Subcutaneous abdominal adipose tissue (tissue), 5 donors: ENCODE measurements at regions not wholly inside any gene's neighbourhood (a gene's known extent, or its start where the extent isn't known, plus 50 kb on each side); places are given as distances from the start of the nearest gene placed in this dataset.

Source experiments
- H3K27ac ChIP-seq: one replicate; pipeline ENCODE4 v1.7.0; 2013; ENCODE audit warnings: low read depth, mild to moderate bottlenecking, inconsistent platforms, low read length, moderate library complexity
- H3K27me3 ChIP-seq, 5 donors: one replicate each; pipeline ENCODE4 v1.7.0; 2013; ENCODE audit warnings: low read length in 5 of 5, inconsistent platforms in 1 of 5; ENCODE audit not compliant: control insufficient read depth in 5 of 5, insufficient read depth in 4 of 5
- H3K36me3 ChIP-seq, 5 donors: one replicate each; pipeline ENCODE4 v1.7.0; 2013; ENCODE audit warnings: low read length in 5 of 5; ENCODE audit not compliant: control insufficient read depth in 5 of 5, insufficient read depth in 5 of 5
- H3K4me1 ChIP-seq, 5 donors: one replicate each; pipeline ENCODE4 v1.7.0; 2013; ENCODE audit warnings: low read length in 5 of 5, mild to moderate bottlenecking in 3 of 5, moderate library complexity in 1 of 5; ENCODE audit not compliant: control insufficient read depth in 5 of 5, insufficient read depth in 5 of 5
- H3K4me3 ChIP-seq, 5 donors: one replicate each; pipeline ENCODE4 v1.7.0; 2013; ENCODE audit warnings: low read length in 5 of 5, low read depth in 1 of 5
- H3K9ac ChIP-seq, 5 donors: one replicate each; pipeline ENCODE4 v1.7.0; 2013; ENCODE audit warnings: low read length in 5 of 5, mild to moderate bottlenecking in 4 of 5, moderate library complexity in 3 of 5
- H3K9me3 ChIP-seq, 5 donors: one replicate each; pipeline ENCODE4 v1.7.0; 2013; ENCODE audit warnings: low read length in 5 of 5; ENCODE audit not compliant: control insufficient read depth in 5 of 5
- donor health status: healthy.
- donor health status: healthy.
- donor health status: healthy.
- donor health status: healthy.
- donor health status: healthy.

GRCh38 chr18:29250843-29251242, 1073.9 kb upstream of the CDH2 start:
- Histone ChIP-seq H3K36me3 (no peaks in the 10 kb centered on the region), H3K4me3 (no peak overlapping the region), H3K4me1 (no peaks in the 10 kb centered on the region), H3K27me3 (no peaks in the 10 kb centered on the region), H3K27ac (no peak overlapping the region), H3K9me3 (no peaks in the 10 kb centered on the region), H3K9ac (no peak overlapping the region)

- Histone ChIP-seq H3K27me3 (no peaks in the 10 kb centered on the region), H3K4me3 (no peak overlapping the region), H3K4me1 (no peaks in the 10 kb centered on the region), H3K36me3 (no peaks in the 10 kb centered on the region), H3K27ac (no peak overlapping the region), H3K9me3 (no peaks in the 10 kb centered on the region), H3K9ac (no peak overlapping the region)
Measured at GRCh38 chr18:29250259-29250658, 1073.3 kb upstream of the CDH2 start.

GRCh38 chr18:29248805-29249204, 1071.9 kb upstream of the CDH2 start:
- H3K4me1 ChIP-seq: no peaks in the 10 kb centered on the region
- no peaks in the 10 kb centered on the region for H3K9me3 ChIP-seq
- H3K9ac ChIP-seq: no peak overlapping the region
- H3K36me3 ChIP-seq: no peaks in the 10 kb centered on the region
- H3K4me3 ChIP-seq: no peak overlapping the region
- no peak overlapping the region for H3K27ac ChIP-seq
- no peaks in the 10 kb centered on the region for H3K27me3 ChIP-seq

GRCh38 chr18:29241199-29241598, 1064.3 kb upstream of the CDH2 start:
- Histone ChIP-seq H3K9ac (no peak overlapping the region), H3K4me1 (no peaks in the 10 kb centered on the region), H3K4me3 (no peak overlapping the region), H3K36me3 (no peaks in the 10 kb centered on the region), H3K9me3 (no peaks in the 10 kb centered on the region), H3K27me3 (no peaks in the 10 kb centered on the region), H3K27ac (no peak overlapping the region)

- Histone ChIP-seq H3K27me3 (no peaks in the 10 kb centered on the region), H3K9ac (no peak overlapping the region), H3K4me3 (no peak overlapping the region), H3K4me1 (no peaks in the 10 kb centered on the region), H3K27ac (no peak overlapping the region), H3K9me3 (peaks cover 0 to 9% (median 5%) of the 10 kb centered on the region in 5 donors), H3K36me3 (no peaks in the 10 kb centered on the region)
Measured at GRCh38 chr18:29234751-29235150, 1057.8 kb upstream of the CDH2 start.

- H3K9me3 ChIP-seq: peaks cover 0 to 3% (median 0%) of the 10 kb centered on the region in 5 donors
- no peaks in the 10 kb centered on the region for H3K27me3 ChIP-seq
- H3K9ac ChIP-seq: no peak overlapping the region
- H3K27ac ChIP-seq: no peak overlapping the region
- no peaks in the 10 kb centered on the region for H3K4me1 ChIP-seq
- no peaks in the 10 kb centered on the region for H3K36me3 ChIP-seq
- H3K4me3 ChIP-seq: no peak overlapping the region
Measured at GRCh38 chr18:29226213-29226612, 1049.3 kb upstream of the CDH2 start.

GRCh38 chr18:29225351-29225750, 1048.4 kb upstream of the CDH2 start:
- Histone ChIP-seq H3K9me3 (no peaks in the 10 kb centered on the region), H3K4me1 (no peaks in the 10 kb centered on the region), H3K27me3 (no peaks in the 10 kb centered on the region), H3K9ac (no peak overlapping the region), H3K27ac (no peak overlapping the region), H3K36me3 (no peaks in the 10 kb centered on the region), H3K4me3 (no peak overlapping the region)

- Histone ChIP-seq H3K27ac (no peak overlapping the region), H3K9me3 (no peaks in the 10 kb centered on the region), H3K4me3 (no peak overlapping the region), H3K4me1 (no peaks in the 10 kb centered on the region), H3K9ac (no peak overlapping the region), H3K27me3 (no peaks in the 10 kb centered on the region), H3K36me3 (no peaks in the 10 kb centered on the region)
Measured at GRCh38 chr18:29218091-29218490, 1041.2 kb upstream of the CDH2 start.

- Histone ChIP-seq H3K4me1 (no peaks in the 10 kb centered on the region), H3K9ac (no peak overlapping the region), H3K4me3 (no peak overlapping the region), H3K36me3 (no peaks in the 10 kb centered on the region), H3K27ac (no peak overlapping the region), H3K9me3 (no peaks in the 10 kb centered on the region), H3K27me3 (no peaks in the 10 kb centered on the region)
Measured at GRCh38 chr18:29217124-29217915, 1040.4 kb upstream of the CDH2 start.

GRCh38 chr18:29198834-29199233, 1021.9 kb upstream of the CDH2 start:
- no peak overlapping the region for H3K9ac ChIP-seq
- H3K27me3 ChIP-seq: no peaks in the 10 kb centered on the region
- H3K36me3 ChIP-seq: no peaks in the 10 kb centered on the region
- H3K4me1 ChIP-seq: no peaks in the 10 kb centered on the region
- no peaks in the 10 kb centered on the region for H3K9me3 ChIP-seq
- no peak overlapping the region for H3K27ac ChIP-seq
- no peak overlapping the region for H3K4me3 ChIP-seq
